PC-3 (cell line): ENCODE measurements at regions not wholly inside any gene's neighbourhood (a gene's known extent, or its start where the extent isn't known, plus 50 kb on each side); places are given as distances from the start of the nearest gene placed in this dataset.

Experiments
- ATAC-seq: fragments of 200-7000 bp; cut with Tn5 transposase; 2 replicates; pipeline ENCODE4 v1.9.1; 2020; ENCODE audit warnings: mild to moderate bottlenecking, moderate library complexity
- BruUV-seq: library from RNA; stranded (reverse); fragments of 400-500 nt; replicated peaks from 2 replicates; lab custom pipeline; 2021; lab: Mats Ljungman, UMichigan
- CTCF ChIA-PET: fragments of 300-600 bp; sonication (Branson Sonifier 250); formaldehyde crosslinking; loops from one replicate; lab custom pipeline; 2022; ENCODE audit warnings: antibody characterized with exemption; lab: Charles Lee
- POLR2A ChIA-PET: fragments of 300-600 bp; sonication (Branson Sonifier 250); formaldehyde crosslinking; loops from one replicate; lab custom pipeline; 2022; ENCODE audit warnings: antibody characterized with exemption; ENCODE audit not compliant: unreplicated experiment; lab: Charles Lee
- DNase-seq: peaks from one replicate; pipeline ENCODE4 v3.0.0-alpha.2; 2015
- H2AFZ ChIP-seq: fragments of 300-600 bp; sonication (generic); 2 replicates; pipeline ENCODE4 v1.6.0; 2016; ENCODE audit warnings: antibody characterized with exemption, low read length
- H3F3A ChIP-seq: fragments of 300-600 bp; sonication (generic); one replicate; pipeline ENCODE4 v1.6.0; 2017; ENCODE audit warnings: antibody characterized with exemption, low read length, control low read depth, mild to moderate bottlenecking; ENCODE audit not compliant: unreplicated experiment
- H3K27ac ChIP-seq: fragments of 300-600 bp; sonication (generic); 2 replicates; pipeline ENCODE4 v1.5.1; 2016; ENCODE audit warnings: mild to moderate bottlenecking, low read length
- H3K27me3 ChIP-seq: fragments of 300-600 bp; sonication (generic); 2 replicates; pipeline ENCODE4 v1.6.1; 2016; ENCODE audit warnings: low read length, mixed read lengths
- H3K36me3 ChIP-seq: fragments of 300-600 bp; sonication (generic); 2 replicates; pipeline ENCODE4 v1.6.1; 2016; ENCODE audit warnings: low read depth, mixed run types, low read length, mixed read lengths
- H3K4me1 ChIP-seq: fragments of 300-600 bp; sonication (generic); 2 replicates; pipeline ENCODE4 v1.5.1; 2016; ENCODE audit warnings: low read length; ENCODE audit not compliant: insufficient read depth
- H3K4me2 ChIP-seq: fragments of 300-600 bp; sonication (generic); 2 replicates; pipeline ENCODE4 v1.6.0; 2016; ENCODE audit warnings: low read length
- H3K4me3 ChIP-seq: fragments of 300-600 bp; sonication (generic); 2 replicates; pipeline ENCODE4 v1.5.1; 2016; ENCODE audit warnings: mild to moderate bottlenecking, low read length, mixed read lengths
- H3K79me2 ChIP-seq: fragments of 300-600 bp; sonication (generic); 2 replicates; pipeline ENCODE4 v1.6.1; 2017; ENCODE audit warnings: low read length, mixed read lengths
- H3K9ac ChIP-seq: fragments of 300-600 bp; sonication (generic); 2 replicates; pipeline ENCODE4 v1.6.0; 2016; ENCODE audit warnings: mild to moderate bottlenecking, low read length
- H3K9me2 ChIP-seq: fragments of 300-600 bp; sonication (generic); replicated peaks from 2 replicates; pipeline ENCODE4 v1.6.1; 2016; ENCODE audit warnings: mixed run types, low read length, mixed read lengths
- H3K9me3 ChIP-seq: fragments of 300-600 bp; sonication (generic); 2 replicates; pipeline ENCODE4 v1.6.1; 2016; ENCODE audit warnings: low read length, mixed read lengths
- H4K20me1 ChIP-seq: fragments of 300-600 bp; sonication (generic); 2 replicates; pipeline ENCODE4 v1.6.1; 2016; ENCODE audit warnings: low read length, mixed read lengths
- CTCF ChIP-seq: fragments of 300-600 bp; sonication (generic); conservative IDR thresholded peaks from 2 replicates; pipeline ENCODE4 v1.5.1; 2017; ENCODE audit warnings: antibody characterized with exemption, low read depth, mild to moderate bottlenecking, low read length
- EZH2 ChIP-seq: fragments of 300-600 bp; sonication (generic); IDR thresholded peaks from one replicate; pipeline ENCODE4 v1.6.1; 2017; ENCODE audit warnings: antibody characterized with exemption, mild to moderate bottlenecking, low read length; ENCODE audit not compliant: unreplicated experiment
- EZH2phosphoT487 ChIP-seq: fragments of 300-600 bp; sonication (generic); IDR thresholded peaks from 2 replicates; pipeline ENCODE4 v1.6.1; 2018; ENCODE audit warnings: mild to moderate bottlenecking, antibody characterized with exemption, low read length, borderline replicate concordance
- intact Hi-C: fragments of 100-400 bp; cut with micrococcal nuclease; formaldehyde crosslinking; loops from 2 replicates; pipeline ENCODE4 v1.9.0; 2023

DNA sequence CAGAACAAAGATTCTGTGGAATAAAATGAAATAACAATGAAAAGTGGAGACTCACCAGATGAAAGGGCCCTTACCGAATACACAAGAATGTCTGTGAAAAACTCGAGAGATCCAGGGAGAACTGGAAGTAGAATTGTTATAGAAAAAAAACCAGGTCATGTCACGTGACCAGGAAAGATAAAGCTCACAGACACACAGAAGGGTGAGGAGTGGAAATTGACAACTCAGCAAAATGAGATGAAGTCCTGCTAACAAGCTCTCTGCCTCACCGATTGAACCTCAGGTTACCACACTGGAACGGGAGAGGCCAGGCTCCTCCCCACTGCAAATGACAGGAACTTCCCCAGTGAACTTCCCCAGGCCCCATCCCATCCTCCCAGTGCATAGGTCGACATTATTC, 1618.0 kb upstream of the PCDH10 start:
- TF ChIP-seq CTCF (no peak), EZH2 (no peak), EZH2phosphoT487 (no peak)
- Histone ChIP-seq H3K9me3 (no peaks in the 10 kb centered on the region), H3K4me3 (no peak overlapping the region), H3K27me3 (no peaks in the 10 kb centered on the region), H3K79me2 (no peaks in the 10 kb centered on the region), H2AFZ (no peak overlapping the region), H3K36me3 (no peaks in the 10 kb centered on the region), H3K4me1 (no peaks in the 10 kb centered on the region), H3F3A (no peaks in the 10 kb centered on the region), H3K27ac (no peak overlapping the region), H3K9me2 (no peaks in the 10 kb centered on the region), H3K4me2 (no peak overlapping the region), H3K9ac (no peak overlapping the region), H4K20me1 (no peaks in the 10 kb centered on the region)
- no peak for DNase-seq
- POLR2A ChIA-PET = no interaction called here
- no TSS peak for BruUV-seq
- ATAC-seq = no peak
- CTCF ChIA-PET = no interaction called here
- intact Hi-C loops = no loop called here

- no peak overlapping the region for H3K9ac ChIP-seq
- H2AFZ ChIP-seq = no peak overlapping the region
- ATAC-seq (no peak), DNase-seq (no peak)
- ChIA-PET POLR2A (no interaction called here), CTCF (no interaction called here)
- no peak overlapping the region for H3K4me3 ChIP-seq
- H3K27me3 ChIP-seq = no peaks in the 10 kb centered on the region
- intact Hi-C loops = no loop called here
- no peak for TF ChIP-seq EZH2phosphoT487
- H3K9me3 ChIP-seq = no peaks in the 10 kb centered on the region
- no peaks in the 10 kb centered on the region for H3K9me2 ChIP-seq
- no peak overlapping the region for H3K27ac ChIP-seq
- H3K36me3 ChIP-seq = no peaks in the 10 kb centered on the region
- no peaks in the 10 kb centered on the region for H3K79me2 ChIP-seq
- no peaks in the 10 kb centered on the region for H3F3A ChIP-seq
- no peaks in the 10 kb centered on the region for H4K20me1 ChIP-seq
- no peaks in the 10 kb centered on the region for H3K4me1 ChIP-seq
- no TSS peak for BruUV-seq
- H3K4me2 ChIP-seq = no peak overlapping the region
Observed at GRCh38 chr4:131534944-131535645, 1614.0 kb upstream of the PCDH10 start.

- H3K9me3 ChIP-seq = no peaks in the 10 kb centered on the region
- no peak overlapping the region for H2AFZ ChIP-seq
- no peak overlapping the region for H3K4me3 ChIP-seq
- no peaks in the 10 kb centered on the region for H4K20me1 ChIP-seq
- ChIA-PET CTCF (no interaction called here), POLR2A (no interaction called here)
- no peaks in the 10 kb centered on the region for H3K27me3 ChIP-seq
- no peaks in the 10 kb centered on the region for H3K9me2 ChIP-seq
- intact Hi-C loops = no loop called here
- no peak overlapping the region for H3K27ac ChIP-seq
- H3K4me1 ChIP-seq = no peaks in the 10 kb centered on the region
- no TSS peak for BruUV-seq
- H3K36me3 ChIP-seq = no peaks in the 10 kb centered on the region
- no peak overlapping the region for H3K9ac ChIP-seq
- no peak for DNase-seq
- no peak for TF ChIP-seq CTCF
- no peak for TF ChIP-seq EZH2
- no peak for TF ChIP-seq EZH2phosphoT487
- H3K79me2 ChIP-seq = no peaks in the 10 kb centered on the region
- ATAC-seq = no peak
- H3F3A ChIP-seq = no peaks in the 10 kb centered on the region
- H3K4me2 ChIP-seq = no peak overlapping the region
Observed at GRCh38 chr4:131540256-131540655, 1608.8 kb upstream of the PCDH10 start.
